NCI-H2107 treated with DMSO at 0.1 percent for 48 hours (cell line): ENCODE measurements at regions not wholly inside any gene's neighbourhood (a gene's known extent, or its start where the extent isn't known, plus 50 kb on each side); places are given as distances from the start of the nearest gene placed in this dataset.
"Not testable (repeated sequence)": the region's sequence is repeated elsewhere in the genome, so short reads cannot be mapped to it uniquely, and the experiment has no call there.

Source experiments
- DNase-seq: peaks from one replicate; lab custom pipeline; 2025; ENCODE audit not compliant: unreplicated experiment; lab: John Stamatoyannopoulos, UW

DNA sequence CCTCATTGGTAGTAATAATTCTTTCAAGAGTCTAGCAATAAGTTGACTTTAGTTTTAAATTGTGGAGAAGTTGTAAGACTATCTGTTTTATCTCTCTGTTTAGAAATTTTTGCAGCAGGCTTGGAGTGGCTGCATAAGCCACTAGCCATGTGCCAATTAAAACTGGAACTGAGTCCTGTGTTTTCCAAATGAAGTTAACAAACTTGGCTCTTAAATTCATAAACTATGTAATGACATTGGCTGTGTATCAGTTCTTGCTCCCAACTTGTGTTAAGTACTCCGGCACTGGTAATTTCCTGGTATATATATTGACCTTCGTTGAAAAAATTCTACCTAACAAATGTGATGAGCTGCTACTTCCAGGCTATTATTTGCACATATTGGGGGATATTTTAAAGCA, 420.4 kb downstream of the GBA3 start:
- DNase-seq, result no peak

DNA sequence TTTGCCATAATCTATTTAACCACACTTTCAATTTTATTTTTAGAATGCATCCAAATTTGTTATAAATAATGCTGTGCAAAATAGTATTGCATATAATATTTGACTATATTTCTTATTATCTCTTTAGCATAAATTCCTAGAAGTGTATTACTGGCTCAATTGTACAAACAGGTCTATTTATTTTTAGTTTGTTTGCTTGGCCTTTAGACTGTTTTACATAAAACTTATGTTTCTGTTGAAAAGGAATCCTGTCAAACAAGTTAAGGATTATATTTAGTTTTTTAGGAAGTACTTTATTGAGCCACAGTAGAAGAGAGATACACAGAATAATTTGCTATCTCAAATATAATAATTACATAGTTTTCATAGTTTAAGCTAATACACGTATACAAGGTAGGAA, 413.8 kb downstream of the GBA3 start:
- DNase-seq, result no peak

DNA sequence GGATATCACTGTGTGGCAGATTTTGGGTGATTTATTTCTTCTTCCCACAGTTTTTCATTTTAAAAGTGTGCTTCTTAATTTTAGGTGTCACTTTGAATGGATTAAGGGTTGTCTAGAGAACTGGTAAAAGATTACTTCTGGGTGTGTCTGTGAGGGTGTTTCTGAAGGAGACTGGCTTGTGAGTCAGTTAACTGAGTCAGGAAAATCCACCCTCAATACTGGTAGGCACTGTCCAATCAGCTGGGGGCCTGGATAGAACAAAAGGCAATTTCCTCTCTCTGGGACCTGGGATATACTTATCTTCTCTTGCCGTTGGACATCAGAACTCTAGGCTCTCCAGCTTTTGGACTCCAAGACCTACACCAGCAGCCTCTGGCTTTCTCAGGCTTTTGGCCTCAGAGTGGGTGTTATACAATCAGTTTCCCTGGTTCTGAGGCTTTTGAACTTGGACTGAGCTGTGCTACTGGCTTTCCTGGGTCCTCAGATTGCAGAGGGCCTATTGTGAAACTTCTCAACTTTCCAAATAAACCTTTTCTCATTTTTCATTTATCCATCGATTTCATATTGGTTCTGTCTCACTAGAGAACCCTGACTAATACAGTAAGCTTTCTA, 413.1 kb downstream of the GBA3 start:
- DNase-seq, result no peak

DNA sequence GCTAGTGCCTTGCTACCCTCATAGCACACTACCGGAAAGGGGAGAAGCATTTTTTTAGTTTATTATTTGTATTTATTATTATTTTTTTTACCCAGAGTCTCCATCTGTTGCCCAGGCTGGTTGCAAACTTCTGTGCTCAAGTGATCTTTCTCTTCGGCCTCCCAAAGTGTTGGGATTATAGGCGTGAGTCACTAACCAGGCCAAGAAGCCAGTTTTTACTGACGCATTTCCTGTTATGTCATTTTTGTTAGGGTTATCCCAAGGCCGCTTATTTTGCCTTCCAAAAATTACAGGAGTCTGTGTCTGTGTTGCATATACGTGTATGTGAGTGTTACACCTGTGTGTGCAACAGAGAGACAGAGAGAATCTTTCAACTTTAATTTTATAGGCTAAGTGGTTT, 404.5 kb downstream of the GBA3 start:
- no peak for DNase-seq

DNA sequence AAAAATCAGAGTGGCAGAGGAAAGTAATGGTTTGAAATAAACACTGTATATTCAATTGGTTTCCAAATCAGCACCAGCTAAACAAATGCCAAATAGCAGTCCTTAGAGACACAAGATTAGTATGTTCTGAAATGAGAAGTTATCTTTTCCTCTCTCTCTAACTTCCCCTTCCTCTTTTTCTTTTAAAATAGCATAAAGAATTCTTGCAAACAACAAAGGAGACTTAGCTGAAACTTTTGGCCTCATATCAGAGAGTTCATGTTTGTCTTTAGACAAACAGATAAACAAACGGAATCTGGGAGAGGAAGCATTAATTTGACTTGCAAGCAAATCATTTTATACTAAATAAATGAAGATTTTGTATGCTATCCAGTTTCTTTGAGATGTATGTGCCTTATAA, 399.0 kb downstream of the GBA3 start:
- DNase-seq, result no peak

DNA sequence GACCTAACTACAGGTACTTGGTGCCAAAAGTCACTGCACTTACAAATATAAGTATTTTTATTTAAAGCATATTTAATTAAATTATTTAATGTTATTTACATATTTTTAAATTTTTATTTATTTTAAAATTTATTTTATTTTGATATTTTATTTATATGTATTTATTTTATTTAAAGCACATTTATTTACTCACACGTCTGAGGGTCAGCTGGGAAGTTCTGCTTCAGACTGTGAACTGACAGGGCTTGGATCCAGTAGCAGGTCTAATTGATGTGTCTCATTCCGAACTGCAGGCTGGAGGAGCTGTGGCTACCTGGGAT, 392.5 kb downstream of the GBA3 start:
- DNase-seq, result no peak

DNA sequence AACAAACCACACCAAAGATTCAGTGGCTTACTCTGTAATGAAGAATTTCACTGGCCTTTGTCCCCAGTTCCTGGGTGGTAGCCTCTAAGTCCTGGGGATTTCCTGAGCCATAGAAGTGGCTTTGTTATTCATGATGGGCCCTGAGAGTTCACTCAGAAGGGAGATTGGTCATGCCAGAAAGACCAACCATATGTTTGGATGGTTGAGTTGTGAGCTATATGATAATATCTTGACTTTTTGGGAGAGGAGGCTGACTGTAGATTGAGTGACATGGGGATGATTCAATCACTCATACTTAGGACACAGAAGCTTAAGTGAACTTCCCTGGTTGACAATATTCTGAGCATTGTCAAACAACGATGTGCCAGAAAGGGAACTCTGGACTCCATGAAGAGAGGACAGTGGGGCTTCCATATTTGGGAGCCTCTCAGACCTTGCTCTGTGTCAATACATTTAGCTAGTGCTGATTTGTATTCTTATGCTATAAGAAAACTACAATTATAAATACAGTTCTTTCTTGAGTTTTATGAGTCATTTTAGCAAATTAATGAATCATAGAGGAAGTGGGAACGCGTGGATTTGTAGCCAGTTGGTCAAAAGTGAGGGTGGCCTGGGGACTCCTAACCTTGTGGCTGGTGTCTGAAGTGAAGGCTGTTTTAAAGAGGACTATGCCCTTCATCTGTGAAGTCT, 392.0 kb downstream of the GBA3 start:
- no peak for DNase-seq

DNA sequence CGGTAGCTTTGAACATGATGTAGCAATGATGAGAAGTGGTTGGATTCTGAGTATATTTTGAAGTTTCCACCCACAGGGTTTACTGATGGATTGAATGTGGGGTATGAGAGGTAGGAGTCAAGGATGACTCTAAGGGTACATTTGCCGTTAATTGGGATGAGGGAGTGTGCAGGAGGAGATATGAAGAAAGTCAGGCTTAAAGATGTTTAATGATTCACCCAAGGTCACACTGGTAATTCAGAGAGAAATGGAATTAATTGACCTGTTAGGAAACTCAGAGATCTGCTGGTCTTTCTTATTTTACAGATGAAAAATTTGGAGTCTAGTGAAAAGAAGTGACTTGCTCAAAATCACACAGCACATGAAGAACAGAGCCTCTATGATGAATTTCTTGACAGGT, 390.7 kb downstream of the GBA3 start:
- no peak for DNase-seq

DNA sequence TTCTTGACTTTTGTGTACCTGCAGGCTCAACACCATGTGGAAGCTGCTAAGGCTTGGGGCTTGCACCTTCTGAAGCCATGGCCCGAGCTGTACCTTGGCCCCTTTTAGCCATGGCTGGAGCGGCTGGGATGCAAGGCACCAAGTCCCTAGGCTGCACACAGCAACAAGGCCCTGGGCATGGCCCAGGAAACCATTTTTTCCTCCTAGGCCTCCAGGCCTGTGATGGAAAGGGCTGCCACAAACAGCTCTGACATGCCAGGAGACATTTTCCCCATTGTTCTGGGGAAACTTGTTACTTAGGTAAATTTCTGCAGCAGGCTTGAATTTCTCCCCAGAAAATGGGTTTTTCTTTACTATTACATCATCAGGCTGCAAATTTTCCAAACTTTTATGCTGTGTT, 387.4 kb downstream of the GBA3 start:
- DNase-seq, result not testable (repeated sequence)

DNA sequence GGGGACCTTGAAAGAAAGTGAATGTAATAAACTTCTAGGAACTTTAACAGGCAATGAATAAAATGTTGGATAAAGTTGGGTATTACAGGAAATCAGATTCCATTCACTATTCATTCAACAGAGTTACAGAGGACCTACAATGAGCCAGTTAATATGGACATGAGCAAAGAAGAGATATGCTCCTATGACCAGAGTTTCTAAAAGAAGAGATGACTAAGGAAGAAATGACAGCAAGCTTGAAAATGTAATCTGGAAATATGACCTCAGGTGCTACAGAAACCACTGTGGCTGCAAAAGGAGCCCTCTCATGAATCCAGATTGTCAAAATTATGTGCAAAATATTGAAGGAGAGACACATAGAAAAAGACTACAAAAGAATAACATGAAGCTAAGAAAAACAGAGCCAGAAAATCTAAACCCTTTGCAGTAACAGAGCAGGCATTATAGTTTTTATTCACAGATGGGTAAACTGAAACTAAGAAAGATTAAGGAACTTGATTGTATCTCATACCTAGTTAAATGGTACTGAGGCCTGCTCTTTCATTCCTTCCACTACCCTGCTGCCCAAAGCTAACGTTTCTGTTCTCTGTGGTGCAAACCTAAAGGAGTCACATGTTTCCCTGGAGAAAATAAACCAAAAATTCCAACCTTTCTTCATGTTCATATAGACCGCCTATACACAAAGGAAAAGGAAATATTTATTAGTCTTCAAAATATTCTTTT, 378.3 kb downstream of the GBA3 start:
- no peak for DNase-seq

DNA sequence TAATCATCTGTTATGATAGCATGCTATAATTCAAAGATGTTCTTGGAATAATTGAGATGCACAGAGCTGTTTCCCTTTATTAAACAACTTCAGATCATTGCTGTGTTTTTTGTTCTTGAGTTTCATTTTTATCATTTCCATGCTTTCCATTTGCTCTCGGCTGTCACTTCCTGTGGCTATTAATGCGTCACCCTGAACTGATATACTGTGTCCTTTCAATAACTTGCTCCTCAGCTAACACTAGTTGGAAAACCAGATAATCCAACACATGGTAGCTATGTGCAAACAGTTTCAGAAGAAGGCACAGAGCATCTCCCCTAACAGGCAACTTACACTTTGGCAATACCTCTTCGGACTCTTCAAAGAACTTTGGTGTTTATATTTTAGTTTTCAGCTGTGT, 376.0 kb downstream of the GBA3 start:
- no peak for DNase-seq

DNA sequence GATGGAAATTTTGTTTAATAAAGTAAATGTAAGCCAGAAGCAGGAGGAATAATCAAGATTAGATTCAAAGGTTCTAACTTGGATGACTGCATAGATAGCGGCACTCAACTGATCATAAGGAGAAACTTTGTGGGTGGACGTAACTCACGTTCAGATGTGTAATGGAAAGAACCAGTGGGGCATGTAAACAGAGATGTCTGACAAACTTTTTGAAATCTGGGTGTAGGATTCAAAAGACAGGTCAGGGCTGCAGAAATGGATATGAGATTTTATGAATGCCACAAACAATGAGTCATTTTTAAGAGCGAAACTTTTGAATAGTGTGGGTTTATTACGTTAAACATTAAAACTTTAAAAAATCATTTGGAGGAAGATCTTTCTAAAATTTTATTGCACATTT, 375.6 kb downstream of the GBA3 start:
- no peak for DNase-seq

DNA sequence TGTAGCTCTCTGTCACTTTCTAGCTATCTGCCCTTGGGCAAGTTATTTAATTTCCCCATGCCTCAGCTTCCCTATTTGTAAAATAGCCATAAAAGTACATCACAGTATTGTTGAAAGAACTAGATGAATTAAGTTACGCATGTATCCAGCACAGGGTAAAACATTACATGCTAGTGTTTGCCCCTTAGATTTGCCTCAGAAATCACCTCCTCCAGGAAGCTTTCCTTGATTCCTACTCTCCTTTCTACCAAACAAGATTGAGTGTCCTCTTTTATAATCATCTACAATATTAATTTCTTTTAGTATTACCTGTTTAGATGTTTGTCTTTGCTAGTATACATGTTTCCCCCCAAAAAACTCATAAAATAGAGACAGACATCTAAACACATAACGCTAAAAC, 369.5 kb downstream of the GBA3 start:
- DNase-seq, result no peak

DNA sequence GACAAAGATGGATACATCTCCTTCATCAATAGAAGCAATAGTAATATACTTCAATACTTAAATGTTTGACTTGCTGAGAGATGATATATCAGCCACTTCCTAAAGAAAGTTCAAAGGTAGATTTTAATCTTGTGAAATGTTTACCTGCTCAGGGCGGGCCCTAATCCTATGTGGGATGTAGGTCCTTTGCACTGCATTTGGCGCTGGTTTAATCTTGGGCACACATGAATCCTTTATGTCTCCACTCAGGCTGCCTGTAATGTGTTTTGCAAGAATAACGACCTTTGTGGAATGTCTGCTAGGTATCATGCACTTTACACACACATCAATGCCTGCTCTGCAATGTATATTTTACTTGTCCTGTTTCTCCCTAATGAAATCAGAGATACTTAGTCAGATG, 368.7 kb downstream of the GBA3 start:
- no peak for DNase-seq

DNA sequence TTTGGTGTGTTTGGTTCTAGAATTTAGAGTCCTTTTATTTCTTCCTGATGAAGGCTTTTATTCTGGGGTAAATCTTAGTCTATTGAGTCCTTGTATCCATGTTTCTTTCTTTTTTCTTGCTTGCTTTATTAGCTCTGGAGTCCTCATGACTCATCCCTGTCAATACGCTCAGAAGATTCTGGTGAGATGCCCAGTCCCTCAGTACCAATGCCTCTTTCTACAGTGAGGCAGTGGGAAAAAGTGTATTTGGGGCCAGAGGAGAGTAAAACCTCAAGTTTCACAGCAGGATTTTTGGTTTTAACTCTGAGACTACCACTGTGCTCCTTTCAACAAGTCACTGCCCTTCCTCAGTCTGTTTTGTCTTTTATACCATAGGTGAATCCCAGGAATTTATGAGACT, 368.0 kb downstream of the GBA3 start:
- DNase-seq, result no peak

DNA sequence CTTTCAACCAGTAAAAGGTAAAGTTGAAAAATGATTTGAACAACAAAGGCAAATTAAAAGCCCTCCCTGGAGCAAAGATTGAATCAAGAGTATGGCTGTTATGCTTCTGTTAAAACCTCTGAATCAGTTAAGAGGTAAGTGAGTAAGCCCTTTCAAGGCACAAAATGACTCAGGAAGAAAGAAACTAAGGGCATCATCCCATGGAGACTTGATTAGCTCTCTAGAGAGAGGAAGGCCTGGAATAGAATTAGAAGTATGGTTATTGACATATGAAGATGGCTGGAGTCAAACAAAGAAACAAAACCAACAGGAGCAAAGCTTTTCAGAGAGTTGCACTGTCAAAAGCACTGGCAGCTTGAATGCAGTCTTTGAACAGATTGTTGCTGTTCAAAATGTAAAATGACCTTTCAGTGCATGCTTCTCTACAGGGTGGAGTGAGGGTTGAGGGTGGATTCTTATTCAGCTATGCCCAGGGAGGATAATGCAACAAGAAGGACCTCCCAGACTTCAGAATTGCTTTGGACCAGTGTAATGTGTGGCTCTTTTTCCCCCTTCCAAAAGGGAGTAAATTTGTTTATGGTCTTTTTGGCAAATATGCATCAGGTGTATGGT, 365.5 kb downstream of the GBA3 start:
- no peak for DNase-seq

DNA sequence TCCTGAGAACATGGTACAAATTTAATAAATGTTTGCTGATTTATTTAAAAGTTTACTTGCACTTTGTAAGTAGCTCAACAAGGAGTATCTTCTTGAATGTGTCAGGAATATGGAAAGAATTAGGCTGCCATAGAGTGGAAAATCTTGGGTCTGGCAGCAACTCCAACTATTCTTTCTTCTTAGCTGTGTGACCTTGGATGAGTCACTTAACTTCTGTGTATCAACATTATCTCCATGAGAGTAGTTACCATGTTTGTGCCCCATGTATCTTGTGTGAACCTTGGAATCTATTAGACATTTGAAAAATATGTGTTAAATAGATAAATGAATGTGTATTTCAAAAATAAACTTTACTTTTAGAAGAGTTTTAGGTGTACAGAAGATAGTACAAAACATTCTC, 348.8 kb downstream of the GBA3 start:
- DNase-seq, result no peak

DNA sequence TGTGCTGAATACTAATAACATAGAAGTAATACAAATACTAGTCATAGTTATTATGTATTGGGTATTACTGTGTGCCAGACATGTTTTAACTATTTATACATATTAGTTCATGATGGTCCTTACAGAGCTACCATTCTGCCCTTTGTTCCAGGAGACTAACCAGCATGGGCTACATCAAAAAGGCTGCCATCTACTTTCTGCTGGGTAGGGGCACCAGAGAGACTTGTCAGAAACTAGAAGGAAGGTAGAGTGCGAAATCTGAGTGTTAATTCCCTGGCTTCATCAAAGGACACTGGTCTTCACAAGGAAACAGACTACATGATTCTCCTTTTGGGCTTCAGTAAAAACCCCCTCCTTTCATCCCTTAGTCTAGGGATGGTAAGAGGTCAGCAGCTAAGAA, 347.8 kb downstream of the GBA3 start:
- no peak for DNase-seq

DNA sequence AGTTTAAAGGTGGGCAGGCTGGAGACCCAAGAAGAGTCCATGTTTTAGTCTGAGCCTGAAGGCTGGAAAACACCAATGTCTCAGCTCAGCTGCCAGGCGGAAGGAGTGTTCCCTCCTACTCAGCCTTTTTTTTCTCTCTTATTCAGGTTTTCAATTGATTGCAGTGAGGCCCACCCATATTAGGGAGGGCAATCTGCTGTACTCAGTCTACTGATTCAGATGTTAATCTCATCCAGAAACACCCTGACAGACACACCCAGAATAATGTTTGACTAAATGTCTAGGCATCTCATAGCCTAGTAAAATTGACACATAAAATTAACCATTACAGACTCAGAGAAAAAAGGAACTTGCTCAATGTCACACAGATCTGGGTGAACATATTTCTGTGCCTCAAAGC, 347.1 kb downstream of the GBA3 start:
- DNase-seq, result no peak

DNA sequence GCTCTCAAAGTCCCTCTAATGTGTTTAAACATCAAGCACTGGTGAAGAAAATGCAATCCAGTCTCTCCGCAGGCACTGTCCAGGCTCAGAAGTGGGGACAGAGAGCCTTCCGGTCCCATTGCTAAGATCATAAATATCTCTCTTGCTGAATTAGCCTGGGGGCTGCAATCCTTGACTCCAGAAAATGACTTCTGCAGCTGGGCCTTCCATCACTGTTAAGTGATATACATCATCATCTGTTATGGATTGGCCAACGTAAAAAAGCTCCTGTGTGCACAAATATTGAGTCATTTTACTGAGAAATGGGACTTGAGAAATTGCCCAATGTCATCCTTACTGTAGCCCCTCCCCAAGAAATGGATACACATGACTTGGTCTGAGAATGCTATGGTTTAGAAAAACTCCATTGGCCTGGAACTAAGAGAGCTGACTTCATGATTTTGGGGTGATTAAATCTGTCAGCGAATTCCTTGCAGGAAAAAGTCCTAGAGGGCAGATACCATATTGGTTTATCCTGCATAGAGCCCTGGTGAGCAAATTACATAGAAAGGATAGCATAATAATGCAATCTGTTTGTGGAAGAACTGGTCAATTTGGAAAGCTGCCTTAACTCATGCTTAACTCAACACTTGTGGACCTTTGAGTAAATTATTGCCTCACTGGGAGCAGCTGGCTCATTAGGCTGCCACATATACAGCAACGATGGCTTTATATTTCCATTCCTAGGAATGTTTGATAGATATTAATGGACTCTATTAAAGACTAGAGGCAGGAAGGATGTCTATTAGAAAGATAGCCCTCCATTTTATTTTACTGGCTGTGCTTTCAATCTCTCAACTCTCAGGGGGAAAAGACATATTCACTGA, 346.1 kb downstream of the GBA3 start:
- no peak for DNase-seq

DNA sequence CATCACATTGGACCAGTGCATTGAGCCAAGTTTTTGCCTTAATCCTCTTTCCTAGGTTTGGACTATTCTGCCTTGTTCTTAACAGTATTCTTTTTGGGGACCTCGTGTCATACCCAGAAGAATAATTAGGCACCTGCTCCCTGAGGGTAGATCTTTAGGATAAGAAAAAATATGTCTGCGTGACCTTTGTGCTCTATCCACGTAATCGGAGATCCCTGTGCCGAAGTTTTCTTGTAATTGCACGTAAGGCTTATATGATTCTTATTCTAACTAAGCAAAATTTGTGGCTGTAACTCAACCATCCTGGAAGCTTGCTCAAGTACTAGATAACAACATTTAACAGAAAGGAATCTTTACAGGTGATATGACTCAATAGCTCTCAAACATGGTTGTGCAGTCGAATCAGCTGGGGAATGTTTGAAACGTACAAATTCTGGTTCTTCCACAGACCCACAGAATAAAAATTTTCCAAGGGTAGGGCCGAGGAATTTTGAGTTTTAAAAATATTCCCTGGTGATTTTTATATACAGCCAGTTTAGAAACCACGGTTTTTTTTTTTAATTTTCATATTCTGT, 344.3 kb downstream of the GBA3 start:
- no peak for DNase-seq
